HG03135 (cell line): ENCODE measurements at regions not wholly inside any gene's neighbourhood (a gene's known extent, or its start where the extent isn't known, plus 50 kb on each side); places are given as distances from the start of the nearest gene placed in this dataset.
"Not testable (repeated sequence)": the region's sequence is repeated elsewhere in the genome, so short reads cannot be mapped to it uniquely, and the experiment has no call there.

Experiments used
- ATAC-seq: cut with Tn5 transposase; IDR thresholded peaks from one replicate; pipeline ENCODE4 v1.9.1; 2021; ENCODE audit warnings: mild to moderate bottlenecking, moderate library complexity; ENCODE audit not compliant: unreplicated experiment

DNA sequence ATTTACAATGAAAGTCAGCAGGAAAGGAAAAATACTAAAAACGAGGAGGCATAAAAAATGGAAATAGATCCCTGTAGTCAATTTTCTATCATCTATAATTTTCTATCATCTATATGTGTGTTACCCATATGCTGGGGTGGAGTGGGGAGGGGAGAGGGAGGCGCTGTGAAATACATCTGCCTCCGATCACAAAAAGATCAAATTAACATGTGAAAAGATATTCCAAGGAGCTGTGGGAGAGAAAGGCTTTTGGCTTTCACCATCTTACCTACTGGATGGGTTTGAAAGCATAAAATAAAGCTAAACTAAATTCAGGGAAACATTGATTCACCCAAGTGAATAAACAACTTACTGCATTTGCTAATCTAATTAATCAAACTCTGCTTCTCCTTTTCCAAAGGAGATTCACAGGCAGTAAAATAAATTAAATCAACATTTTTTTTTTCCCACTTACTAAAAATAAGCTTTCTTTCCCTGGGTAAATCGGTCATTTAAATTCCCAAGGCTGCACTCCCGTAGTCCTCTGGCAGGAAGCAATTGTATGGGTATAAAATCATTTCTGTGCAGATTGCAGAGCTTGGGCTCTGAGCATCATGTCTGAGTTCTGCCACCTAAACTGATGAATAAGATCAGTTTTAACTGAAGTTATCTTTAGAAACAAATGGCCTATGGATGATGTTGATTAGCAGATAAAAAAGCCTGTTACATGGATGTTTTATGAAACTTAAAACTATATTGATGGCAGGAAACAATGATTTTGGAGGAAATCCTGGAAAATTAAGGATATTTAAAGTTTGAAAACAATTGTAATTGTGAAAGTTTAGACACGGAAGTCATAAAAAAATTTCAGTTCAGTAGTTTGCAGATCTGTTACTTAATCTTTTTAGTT lies 147.9 kb downstream of the SOX4 start:
- no peak for ATAC-seq

DNA sequence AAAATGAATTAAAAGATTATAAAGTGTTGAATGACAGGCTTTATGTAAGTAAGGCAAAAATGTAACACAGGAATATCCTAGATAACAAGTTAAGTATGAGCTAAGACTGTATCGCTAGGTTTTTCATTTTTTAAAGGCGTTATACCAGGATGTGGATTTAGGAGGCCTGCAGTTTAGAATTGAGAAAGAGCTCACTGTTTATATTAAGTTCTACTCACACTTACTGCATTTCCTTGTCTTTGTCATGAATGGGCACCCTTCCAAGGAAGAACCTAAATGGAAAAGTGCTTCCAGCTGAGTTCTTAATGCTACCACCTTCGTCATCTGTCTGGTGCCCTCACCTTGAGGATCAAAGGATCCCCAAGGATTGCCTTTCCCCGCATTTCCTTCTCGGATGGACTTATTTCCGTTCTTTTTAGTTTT lies 148.7 kb downstream of the SOX4 start:
- no peak for ATAC-seq

DNA sequence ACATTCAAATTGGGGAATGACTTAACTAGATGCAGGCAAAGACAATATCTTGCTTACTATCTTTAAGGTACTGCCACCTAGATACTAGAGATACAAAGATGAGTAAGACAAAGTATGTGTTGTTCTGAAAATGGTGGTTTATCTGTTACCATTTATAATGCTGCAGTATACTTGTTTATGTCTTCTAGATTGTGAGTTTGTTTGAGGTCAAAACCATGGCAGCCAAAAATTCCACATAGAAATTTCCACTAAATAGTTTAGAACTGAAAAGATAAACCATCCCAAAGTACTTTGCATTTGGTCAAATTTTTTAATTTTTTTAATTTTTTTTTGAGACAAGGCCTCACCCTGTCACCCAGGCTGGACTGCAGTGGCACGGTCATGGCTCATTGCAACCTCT lies 150.8 kb downstream of the SOX4 start:
- no peak for ATAC-seq

DNA sequence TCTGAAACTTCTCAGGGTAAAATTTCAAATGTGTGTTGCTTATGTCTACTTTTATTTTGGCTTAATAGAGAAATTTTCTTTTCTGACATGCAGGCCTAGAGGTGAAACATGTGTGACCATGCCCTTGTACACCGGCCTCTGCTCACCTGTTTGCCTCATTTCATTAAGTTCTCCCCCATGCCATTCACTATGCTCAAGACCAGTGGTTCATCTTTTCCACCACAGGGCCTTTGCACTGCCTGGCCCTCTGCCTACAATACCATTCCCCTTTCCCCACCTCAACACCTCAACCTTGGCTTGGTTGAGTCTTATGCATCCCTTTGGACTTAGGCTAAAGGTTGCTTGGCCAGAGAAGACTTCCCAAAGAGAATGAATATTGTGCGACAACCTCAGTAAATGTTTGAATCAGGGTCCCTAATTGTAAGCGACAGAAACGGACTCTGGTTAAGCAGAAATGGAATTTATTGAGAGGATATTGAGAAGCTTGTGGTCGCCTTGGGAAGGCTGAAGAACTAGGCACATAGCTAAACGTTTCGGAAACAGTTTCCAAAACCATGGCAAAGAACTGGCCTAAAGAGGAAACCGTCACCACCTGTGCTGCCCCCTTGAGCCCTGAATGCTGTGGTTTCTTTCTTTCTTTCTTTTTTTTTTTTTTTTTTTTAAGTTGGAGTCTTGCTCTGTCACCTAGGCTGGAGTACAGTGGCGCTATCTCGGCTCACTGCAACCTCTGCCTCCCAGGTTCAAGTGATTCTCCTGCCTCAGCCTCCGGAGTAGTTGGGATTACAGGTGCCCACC lies 152.2 kb downstream of the SOX4 start:
- ATAC-seq = no peak

DNA sequence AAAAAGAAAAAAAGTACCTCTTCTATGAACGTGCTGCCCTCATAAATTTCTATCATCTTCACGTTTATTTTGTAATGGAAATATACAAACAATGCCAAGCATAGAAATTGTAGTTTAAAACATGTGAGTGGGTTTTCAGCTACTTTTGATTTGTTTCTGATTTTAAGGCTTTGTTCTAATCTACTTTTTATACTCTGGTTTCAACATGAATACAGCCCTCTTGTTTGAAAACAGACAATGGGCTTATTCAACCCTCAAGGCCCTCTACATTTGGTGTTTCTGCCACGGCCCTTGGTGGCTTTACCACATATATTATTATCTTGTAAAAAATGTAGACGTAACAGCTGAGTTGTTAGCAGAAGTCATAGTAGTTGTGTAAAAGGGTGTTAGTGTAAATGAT lies 153.9 kb downstream of the SOX4 start:
- no peak for ATAC-seq

DNA sequence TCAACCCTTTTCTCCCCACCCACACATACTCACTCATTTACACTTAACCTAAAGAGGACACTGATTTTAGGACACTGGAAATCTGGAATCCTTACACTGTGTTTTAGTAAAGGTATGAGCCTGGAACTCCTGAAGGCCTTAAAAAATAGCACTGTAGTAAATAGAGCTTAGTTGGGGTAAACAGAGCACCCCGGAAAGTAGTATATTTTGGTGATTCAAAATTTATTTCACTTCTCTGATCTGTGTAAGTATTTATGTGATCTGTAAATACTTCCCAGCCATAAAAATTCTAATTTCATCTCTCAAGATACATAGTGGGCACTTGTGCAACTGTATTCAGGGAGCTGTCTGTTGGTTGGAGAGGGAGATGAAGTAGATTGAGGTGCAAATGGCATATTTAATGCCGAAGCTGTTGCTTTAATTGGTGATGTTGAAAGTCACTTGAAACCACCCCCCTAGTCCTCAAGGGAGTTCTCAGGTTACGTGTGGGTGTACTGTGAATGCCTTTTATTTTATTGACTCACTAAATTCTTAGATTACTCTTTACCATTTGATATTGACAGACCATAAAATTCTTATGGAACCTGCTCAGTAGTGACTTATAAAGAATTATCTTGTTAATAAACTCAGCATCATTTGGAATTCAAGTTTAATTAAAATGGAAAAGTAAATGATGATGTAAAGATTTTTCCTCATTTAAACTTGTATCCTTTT lies 154.9 kb downstream of the SOX4 start:
- no peak for ATAC-seq

DNA sequence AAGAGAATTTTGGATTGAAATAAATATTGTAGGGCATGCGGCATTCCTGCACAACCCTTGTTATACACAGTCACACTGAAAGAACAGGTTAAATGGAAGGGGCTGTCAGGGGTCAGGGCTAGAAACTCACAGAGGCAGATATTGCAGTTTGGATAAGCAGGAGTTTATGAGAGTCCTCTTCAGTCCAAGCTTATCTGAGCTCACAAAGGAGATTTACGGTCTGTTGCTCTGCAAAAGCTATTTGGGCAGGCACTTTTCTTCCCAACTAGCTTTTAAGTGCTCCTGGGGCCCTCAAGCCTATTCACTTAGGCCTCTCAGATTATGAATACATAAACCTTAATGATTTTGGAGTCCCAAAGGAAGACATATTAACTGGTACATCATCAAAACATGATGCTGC lies 156.2 kb downstream of the SOX4 start:
- no peak for ATAC-seq

DNA sequence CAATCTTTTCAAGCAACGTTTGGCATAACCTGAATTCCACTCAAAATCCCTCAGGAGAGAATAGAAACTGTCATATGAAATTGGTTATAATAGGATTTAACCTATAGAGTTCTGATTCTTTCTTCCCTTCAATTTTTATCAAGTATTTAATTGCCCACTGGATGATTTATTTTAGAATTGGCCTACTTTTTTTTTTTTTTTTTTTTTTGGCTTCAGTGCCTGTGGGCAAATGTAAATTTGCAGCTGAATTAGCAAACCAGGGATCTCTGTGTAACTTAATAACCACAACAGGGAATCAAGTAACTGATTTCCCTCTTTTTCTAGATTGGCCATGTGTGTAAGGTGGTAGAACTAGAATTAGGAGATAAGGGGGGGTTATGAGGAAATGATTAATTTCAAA lies 157.0 kb downstream of the SOX4 start:
- ATAC-seq = no peak

DNA sequence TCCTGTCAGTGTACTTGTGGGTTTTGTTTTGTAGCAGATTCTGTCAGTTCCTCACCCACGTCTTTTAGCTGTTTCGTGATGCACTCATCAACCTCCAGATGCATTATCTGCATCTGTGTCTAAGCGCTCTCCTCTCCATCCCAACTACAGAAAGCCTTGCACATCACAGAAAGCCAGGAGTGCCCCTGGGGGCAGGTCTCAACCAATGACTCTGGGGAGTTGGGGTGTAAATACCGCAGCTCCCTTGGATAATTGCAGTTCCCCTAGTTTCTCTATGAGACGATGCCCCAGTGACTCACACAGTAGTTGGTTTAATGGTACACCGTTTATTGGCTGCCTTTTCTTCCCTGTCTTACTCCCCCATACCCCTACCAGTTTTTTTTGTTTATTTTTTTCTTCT lies 158.1 kb downstream of the SOX4 start:
- ATAC-seq = no peak

DNA sequence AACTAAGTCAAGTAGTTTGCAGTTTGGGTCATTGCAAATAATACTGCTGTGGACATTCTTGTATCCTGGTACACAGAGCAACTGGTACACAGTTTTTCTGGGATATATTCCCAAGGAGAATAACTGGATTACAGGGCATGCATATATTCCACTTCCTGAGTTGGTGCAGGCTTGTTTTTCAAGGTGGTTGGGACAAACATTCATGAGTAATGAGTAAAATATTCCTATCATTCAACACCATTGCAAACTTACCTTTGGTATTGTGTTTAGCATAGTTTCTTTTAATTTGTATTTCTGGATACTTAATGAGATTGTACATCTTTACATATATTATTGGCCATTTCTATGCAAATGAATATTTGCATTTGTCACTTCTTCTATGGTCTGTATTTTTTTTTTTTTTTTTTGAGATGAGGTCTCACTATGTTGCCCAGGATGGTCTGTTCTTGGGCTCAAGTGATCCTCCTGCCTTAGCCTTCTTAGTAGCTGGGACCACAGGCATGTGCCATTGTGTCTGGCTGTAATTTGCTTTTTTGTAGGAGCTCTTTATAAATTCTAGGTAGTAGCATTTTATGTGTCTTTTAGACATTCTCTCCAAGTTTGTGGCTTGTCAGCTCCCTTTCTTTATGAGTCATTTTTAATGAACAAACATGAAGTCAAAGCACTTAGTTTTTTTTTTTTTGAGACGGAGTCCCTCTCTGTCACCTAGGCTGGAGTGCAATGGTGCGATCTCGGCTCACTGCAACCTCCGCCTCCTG lies 158.7 kb downstream of the SOX4 start:
- ATAC-seq = no peak

DNA sequence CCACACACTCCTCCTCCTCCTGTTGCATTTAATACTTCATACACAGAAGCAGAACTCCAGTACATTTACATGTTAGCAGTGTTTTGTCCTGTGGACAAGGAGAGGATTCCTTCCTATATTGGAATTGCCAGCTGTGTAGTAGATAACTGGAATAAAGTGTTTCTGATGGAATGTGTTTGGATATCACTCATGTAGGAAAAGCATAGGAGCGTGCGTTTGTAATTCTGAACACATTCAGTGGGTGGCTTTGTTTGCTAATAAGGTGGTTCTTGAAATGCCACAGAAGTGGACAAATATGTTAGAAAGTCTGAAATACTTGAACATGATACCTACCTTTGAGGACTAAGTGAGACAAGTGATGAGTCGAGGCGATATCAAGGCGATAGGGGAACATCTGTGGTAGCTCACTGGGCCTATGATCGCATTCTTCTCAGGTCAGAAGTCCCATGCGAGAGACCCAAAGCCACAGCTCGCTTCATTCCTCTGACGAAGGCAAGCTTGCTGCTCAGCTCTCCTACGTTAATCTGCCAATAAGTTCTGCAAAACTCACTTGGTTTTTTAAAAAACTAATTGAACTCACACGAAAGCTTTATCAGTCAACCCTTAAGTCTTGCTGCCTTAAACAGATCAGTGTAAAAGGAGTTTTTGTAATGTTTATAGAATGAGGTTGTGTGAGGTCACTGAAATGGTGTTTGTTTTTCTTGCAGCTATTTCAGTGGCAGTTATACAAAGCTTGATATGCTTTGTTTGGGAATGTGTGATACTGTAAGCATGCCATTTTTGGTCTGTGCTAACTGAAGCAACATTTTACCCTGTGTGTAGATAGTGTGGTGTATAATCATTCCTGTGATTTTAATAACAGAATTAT lies 159.9 kb downstream of the SOX4 start:
- no peak for ATAC-seq

DNA sequence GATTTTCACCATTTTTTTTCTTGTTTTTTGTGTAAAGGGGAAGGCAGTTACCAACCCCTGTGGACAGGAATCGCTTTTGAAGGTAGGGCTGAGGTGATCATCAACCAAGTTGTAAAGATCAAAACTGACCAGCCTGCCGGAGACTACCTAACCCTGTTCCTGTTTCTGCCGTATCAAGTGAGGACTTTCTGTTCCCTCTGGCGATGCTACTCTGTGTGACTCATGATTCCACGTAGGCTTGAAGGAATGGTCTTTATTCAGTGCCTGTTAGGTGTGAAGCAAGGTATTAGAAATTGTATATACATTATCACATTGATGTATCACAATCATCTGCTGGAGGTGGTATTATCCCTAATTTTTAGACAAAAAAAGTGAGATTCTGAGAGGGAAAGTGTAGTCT lies 161.3 kb downstream of the SOX4 start:
- ATAC-seq = no peak

DNA sequence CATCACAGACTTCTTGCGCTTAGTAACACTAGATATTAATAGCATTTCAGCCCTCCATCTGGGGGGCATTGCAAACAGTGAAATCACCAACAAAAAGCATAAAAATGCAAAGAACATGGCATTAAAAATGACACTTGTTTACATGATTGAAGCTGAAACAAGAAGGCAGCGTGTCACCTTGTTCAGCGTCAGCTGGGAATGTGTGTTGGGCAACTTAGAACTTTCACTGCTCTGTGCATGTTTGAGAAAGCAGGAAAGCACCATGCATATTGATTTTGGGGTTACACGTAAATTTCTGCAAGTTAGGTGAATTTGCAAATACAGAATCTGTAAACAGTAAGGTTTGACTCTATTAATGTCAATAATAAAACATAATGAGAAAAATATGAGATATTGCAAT lies 162.9 kb downstream of the SOX4 start:
- no peak for ATAC-seq

DNA sequence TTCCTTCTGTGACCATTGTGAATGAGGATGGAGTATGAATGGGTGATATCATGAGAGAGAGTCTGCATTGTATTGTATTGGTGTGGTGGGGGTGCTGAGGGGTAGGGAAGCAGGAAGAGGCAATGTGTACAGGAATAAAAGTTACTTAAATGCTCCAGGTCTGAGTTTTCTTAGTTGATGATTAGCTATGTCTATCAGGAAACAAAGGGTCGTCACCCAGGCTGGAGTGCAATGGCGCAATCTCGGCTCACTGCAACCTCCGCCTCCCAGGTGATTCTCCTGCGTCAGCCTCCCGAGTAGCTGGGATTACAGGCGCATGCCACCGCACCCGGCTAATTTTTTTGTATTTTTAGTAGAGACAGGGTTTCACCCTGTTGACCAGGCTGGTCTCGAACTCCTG lies 163.8 kb downstream of the SOX4 start:
- ATAC-seq = not testable (repeated sequence)

DNA sequence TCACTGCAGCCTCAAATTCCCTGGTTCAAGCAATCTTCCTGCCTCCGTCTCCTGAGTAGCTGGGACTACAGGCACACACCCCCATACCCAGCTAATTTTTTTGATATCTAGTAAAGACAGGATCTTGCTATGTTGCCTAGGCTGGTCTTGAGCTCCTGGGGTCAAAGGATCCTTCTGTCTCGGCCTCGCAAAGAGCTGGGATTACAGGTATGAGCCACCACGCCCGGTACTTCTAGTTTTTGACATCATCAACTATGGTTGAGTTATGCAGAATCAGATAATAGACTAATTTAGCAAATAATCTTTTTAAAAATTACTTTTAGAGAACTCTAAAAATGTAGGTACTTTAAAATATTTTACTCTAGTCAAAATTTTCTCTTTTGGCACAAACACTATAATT lies 166.2 kb downstream of the SOX4 start:
- no peak for ATAC-seq

DNA sequence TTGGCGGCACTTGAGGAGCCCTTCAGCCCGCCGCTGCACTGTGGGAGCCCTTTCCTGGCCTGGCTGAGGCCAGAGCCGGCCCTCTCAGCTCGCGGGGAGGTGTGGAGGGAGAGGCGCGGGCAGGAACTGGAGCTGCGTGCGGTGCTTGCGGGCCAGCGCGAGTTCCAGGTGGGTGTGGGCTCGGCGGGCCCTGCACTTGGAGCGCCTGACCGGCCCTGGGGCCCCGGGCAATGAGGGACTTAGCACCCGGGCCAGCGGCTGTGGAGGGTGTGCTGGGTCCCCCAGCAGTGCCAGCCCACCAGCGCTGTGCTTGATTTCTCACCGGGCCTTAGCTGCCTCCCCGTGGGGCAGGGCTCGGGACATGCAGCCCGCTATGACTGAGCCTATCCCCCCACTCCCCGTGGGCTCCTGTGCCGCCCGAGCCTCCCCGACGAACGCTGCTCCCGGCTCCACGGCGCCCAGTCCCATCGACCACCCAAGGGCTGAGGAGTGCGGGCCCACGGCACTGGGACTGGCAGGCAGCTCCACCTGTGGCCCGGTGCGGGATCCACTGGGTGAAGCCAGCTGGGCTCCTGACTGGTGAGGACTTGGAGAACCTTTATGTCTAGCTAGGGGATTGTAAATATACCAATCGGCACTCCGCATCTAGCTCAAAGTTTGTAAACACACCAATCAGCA lies 167.6 kb downstream of the SOX4 start:
- ATAC-seq = not testable (repeated sequence)

DNA sequence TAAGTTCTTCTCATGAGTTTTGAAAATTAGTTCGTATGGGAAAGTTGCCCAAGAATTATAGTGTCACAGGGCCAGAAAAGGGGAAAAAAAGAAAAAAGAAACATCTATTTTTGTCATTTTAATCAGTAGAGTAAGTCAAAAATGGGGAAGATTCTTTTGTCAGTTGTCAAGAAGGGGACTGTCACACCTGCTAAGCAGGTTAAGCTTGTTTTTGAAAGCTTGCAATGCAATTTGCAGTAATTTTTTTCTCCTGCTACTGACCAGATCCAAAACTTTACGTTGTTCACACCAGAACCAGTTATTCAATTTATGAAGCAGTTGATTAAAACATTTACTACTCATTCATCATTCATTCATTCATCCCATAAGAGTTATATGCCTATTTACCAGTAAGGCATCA lies 171.4 kb downstream of the SOX4 start:
- ATAC-seq = no peak

DNA sequence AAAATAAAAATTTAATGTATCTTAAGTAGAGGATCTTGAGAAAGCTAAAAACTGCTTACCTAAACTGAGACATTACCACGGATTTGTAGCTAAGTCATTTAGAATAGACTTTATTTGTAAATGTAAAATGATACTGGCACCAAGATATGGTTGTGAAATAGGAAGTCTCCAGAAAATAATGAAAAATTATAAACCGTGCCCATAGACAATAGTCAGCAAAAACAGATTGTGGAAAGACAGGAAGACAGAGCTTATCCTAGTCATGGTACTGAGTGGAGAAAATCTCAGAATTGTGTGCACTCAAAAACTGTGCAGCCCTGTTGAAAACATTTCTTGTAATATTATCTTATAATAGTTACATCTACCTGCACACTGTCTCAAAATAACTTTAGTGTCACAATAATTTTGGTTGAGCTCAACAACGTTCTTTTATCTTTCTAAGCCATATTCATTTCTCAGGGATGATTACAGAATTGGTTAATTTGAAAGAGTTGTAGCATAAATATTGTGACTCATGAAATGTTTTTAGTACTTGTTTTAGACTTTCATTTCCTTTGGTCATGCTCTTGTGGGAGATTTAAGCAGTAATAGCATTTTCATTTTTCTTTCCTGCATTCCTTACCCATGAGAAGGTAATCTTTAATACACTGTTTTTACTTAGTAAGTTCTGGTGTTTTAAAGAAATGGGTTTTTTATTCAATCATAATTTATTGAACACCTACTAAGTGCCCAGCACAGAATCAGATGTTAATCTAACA lies 174.5 kb downstream of the SOX4 start:
- no peak for ATAC-seq
